Stimulated activated CD4-positive, alpha-beta T cell treated with anti-CD3 and anti-CD28 coated beads, Interleukin-15, amount 100 ng/mL, for 24 hours (primary cell): ENCODE measurements at regions not wholly inside any gene's neighbourhood (a gene's known extent, or its start where the extent isn't known, plus 50 kb on each side); places are given as distances from the start of the nearest gene placed in this dataset.

Source experiments
- DNase-seq: peaks from one replicate; pipeline ENCODE4 v3.0.0-alpha.2; 2020

GRCh38 chr20:20875716-20876115, 163.3 kb upstream of the RALGAPA2 start:
- DNase-seq: no peak

GRCh38 chr20:20872428-20872827, 160.0 kb upstream of the RALGAPA2 start:
- no peak for DNase-seq

GRCh38 chr20:20869161-20869775, 156.8 kb upstream of the RALGAPA2 start:
- DNase-seq: no peak

GRCh38 chr20:20864351-20865096, 152.1 kb upstream of the RALGAPA2 start:
- no peak for DNase-seq

DNA sequence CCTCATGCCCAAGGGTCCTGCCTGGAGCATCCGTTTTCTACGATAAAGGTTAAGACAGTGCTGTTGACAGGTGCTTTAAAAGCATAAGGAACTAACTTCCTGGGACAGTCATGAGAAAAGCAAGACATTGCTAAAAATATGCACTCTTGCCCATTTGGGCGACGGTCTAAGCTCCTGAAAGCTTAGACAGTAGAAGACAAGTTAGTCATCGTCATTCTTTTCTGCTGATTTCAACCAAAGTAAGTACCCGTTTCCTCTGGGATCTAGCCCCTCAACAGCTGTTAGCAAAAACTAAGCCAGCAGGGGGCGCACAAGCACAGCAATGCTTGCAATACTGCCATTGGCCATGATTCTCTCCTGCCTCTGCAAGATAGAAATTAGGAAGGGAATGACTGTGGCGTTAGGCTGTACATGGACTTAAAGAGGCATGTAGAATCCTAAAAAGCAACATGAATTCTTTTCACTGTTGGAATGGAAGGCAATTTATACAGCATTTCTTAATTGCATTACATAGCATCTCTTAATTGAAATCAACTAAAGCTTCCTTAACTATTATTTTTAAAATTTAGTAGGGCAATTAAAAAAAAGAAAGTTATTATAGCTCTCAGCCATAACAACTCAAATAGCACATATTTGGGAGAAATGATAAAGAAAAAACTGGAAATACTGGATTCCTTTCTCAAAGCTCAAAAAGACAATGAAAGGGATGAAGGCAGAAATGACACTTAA, 147.8 kb upstream of the RALGAPA2 start:
- peak; percentile 94 for DNase-seq

- no peak for DNase-seq
Observed at GRCh38 chr20:20859510-20859909, 147.1 kb upstream of the RALGAPA2 start.

- DNase-seq: no peak
Observed at GRCh38 chr20:20856956-20857355, 144.5 kb upstream of the RALGAPA2 start.

- DNase-seq: no peak
Observed at GRCh38 chr20:20856306-20856705, 143.9 kb upstream of the RALGAPA2 start.

DNA sequence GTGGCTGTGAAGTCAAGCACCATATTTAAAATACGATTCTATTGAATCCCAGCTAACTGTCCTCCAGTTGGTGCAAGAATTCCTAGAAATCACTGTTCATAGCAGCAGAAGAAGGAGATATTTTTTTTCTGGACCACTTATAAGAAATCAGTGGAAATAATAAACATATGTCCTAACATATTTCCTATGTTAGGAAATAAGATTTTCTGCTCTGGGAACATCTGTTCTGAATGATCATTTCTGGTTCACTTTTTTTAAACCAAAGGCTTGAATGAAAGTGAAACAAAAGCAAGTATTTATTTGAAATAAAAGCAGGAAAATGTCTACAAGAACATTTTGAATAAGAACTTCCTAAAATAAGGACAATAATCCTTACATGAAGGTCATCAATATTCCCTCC, 138.9 kb upstream of the RALGAPA2 start:
- no peak for DNase-seq

DNA sequence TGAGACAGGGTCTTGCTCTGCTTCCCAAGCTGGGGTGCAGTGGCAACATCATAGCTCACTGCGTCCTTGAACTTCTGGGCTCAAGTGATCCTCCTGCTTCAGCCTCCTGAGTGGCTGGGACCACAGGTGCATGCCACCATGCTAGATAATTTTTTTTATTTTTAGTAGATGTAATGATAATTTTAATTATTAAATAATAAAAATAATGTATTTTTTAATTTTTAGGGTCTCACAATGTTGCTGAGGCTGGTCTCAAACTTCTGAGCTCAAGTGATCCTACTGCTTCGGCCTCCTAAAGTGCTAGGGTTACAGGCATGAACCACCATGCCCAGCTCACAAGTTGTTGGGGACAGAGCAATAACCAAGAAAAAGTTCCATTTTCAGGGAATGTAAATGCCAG, 138.0 kb upstream of the RALGAPA2 start:
- DNase-seq: no peak

- no peak for DNase-seq
Observed at GRCh38 chr20:20849161-20849560, 136.7 kb upstream of the RALGAPA2 start.

GRCh38 chr20:20847814-20848213, 135.4 kb upstream of the RALGAPA2 start:
- DNase-seq: no peak

DNA sequence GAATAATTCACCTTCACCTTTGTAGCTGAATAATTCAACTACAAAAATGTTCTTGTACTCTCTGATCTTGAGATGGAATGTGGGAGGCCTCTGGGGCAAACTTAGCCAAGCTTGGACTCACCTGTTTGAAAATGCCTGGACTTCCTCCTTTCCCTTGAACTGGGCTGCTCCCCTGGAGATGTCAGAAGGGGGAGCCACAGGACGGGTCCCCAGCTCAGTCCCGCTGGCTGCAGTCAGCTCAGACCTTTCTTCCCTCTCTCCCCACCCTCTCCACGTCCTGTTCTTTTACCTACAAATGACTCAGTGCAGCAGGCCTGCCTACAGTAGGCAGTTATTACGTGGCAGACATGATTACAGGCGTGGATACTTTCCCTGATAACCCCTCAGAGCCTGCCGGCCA, 131.5 kb upstream of the RALGAPA2 start:
- no peak for DNase-seq

DNA sequence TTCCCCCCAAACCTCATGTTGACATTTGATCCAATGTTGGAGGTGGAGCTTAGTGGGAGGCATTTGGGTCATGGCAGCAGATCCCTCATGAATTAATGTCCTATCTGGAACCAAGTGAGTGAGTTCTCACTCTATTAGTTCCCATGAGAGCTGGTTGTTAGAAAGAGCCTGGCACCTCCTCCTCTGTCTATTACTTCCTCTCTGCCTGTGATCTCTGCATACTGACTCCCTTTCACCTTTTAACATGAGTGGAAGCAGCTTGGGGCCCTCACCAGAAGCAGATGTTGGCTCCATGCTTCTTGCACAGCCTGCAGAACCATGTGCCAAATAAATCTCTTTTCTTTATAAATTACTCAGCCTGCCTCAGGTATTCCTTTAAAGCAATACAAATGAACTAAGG, 127.3 kb upstream of the RALGAPA2 start:
- no peak for DNase-seq

DNA sequence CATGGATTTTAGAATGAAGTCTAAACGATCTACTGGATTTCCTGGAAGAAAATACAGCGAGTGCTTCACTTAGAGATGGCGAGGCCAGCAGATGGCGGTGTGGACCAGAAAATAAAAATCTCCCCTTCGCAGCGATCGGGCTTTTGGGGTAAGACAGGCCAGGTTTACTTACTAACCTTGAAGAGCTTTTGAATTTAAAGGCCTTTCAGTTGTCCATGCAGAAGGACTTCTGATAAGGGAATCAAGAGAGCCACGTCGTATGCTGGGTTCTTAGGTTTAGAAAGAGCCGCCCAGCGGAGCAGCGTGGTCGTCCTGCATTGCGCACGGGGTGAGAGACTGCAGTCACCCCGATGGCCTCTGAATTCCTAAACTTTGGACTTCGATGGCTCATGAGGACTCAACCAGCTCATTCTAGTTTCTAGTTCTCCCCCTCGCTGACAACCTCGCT, 125.2 kb upstream of the RALGAPA2 start:
- DNase-seq: peak; percentile 59

- DNase-seq: no peak
Observed at GRCh38 chr20:20836836-20837235, 124.4 kb upstream of the RALGAPA2 start.

DNA sequence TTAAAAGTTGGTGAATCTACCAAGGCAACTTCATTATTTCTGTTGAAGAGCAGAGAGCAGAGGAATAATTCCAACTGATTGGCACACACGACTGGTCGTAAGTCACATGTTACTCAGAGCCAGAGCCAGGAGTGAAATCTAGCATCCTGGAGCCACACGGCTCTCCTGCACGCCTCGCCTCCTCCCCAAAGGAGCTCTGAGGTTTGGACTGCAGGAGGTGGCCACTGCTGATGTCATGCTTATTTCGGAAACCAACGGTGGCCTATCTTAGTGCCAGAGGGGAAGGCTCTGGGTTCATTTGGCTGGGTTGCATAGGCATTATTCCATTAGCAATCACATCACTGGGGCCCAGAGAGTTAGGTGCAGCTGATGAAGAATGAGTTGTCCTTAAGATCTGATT, 123.5 kb upstream of the RALGAPA2 start:
- no peak for DNase-seq

DNA sequence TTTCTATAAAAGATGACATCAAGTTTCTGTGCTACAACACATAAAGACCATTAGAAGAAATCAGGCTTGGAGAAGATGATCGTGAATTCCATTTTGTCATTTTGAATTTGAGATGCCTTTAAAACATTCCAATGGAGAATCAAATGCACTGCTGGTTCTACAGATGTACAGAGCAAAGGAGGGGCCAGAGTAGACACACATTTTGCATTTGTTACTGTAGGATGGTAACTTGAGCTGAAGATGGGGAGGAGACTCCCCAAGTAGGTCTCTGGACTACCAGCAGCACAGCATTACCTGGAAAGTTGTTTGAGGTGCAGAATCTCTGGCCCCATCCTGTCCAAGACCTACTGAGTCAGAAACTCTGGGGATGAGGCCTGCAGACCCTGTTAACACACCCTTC, 121.6 kb upstream of the RALGAPA2 start:
- DNase-seq: no peak

- DNase-seq: no peak
Observed at GRCh38 chr20:20832715-20833114, 120.3 kb upstream of the RALGAPA2 start.

DNA sequence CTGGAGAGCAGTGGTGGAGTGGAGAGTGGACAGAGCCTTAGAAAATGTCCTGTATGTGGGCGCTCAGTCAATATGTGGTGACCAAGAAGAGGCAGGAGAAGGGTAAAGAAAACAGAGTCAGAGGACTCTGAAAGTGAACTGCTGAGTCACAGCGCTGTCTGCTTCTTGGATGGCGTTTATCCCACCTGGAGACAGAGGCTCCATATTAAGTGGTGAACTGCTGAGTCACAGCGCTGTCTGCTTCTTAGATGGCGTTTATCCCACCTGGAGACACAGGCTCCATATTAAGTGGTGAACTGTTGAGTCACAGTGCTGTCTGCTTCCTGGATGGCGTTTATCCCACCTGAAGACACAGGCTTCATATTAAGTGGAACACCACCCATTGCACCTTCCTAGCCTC, 119.3 kb upstream of the RALGAPA2 start:
- no peak for DNase-seq

GRCh38 chr20:20829681-20830080, 117.2 kb upstream of the RALGAPA2 start:
- DNase-seq: no peak

GRCh38 chr20:20827992-20828597, 115.7 kb upstream of the RALGAPA2 start:
- DNase-seq: no peak

- peak; percentile 63 for DNase-seq
Observed at GRCh38 chr20:20824924-20825584, 112.6 kb upstream of the RALGAPA2 start.
